Mammary epithelial cell (primary cell): ENCODE measurements at regions not wholly inside any gene's neighbourhood (a gene's known extent, or its start where the extent isn't known, plus 50 kb on each side); places are given as distances from the start of the nearest gene placed in this dataset.

Source experiments
- EZH2 ChIP-seq: IDR thresholded peaks from 2 replicates; pipeline ENCODE4 v1.6.1; 2012; ENCODE audit warnings: low read length, inconsistent platforms, borderline replicate concordance
- TF ChIP-seq, protein P1 (sequence below), 2 donors: IDR thresholded peaks in 1 of 2; conservative IDR thresholded peaks in 1 of 2; 2 replicates each; pipeline ENCODE4 v1.5.1; 2011 to 2012; ENCODE audit warnings: inconsistent platforms in 2 of 2, low read length in 2 of 2, mild to moderate bottlenecking in 2 of 2, control low read depth in 1 of 2, low read depth in 1 of 2; ENCODE audit not compliant: insufficient read depth in 1 of 2; ENCODE audit errors: extremely low read depth in 1 of 2

DNA sequence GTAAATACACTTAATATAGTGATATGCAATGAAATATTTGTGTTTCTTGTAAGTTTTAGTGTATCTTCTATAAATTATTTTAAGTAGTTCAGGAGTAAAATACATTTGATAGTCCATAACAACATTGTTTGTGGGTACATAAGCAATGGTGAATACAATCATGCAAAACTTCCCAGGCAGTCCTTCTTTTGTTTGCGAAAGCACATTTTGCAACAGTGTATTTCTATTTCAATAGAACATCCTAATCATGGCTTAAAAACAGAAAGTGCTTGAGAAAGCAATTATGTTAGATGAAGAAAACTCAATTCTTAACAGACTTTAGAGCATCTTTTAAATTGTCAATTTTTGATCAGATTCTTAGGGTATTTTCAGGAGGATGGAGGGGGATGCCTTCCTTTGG lies 155.6 kb downstream of the POSTN start:
- TF ChIP-seq, protein P1, sequence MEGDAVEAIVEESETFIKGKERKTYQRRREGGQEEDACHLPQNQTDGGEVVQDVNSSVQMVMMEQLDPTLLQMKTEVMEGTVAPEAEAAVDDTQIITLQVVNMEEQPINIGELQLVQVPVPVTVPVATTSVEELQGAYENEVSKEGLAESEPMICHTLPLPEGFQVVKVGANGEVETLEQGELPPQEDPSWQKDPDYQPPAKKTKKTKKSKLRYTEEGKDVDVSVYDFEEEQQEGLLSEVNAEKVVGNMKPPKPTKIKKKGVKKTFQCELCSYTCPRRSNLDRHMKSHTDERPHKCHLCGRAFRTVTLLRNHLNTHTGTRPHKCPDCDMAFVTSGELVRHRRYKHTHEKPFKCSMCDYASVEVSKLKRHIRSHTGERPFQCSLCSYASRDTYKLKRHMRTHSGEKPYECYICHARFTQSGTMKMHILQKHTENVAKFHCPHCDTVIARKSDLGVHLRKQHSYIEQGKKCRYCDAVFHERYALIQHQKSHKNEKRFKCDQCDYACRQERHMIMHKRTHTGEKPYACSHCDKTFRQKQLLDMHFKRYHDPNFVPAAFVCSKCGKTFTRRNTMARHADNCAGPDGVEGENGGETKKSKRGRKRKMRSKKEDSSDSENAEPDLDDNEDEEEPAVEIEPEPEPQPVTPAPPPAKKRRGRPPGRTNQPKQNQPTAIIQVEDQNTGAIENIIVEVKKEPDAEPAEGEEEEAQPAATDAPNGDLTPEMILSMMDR (conservative IDR thresholded peaks at IDR 0.05 in 1 of 2, IDR thresholded peaks at IDR 0.05 in 1 of 2; ENCODE audit: extremely low read depth in 1 of 2, insufficient read depth in 1 of 2, low read depth in 1 of 2, low read length in 2 of 2) = no peak
- no peak for TF ChIP-seq EZH2
